Stimulated activated CD8-positive, alpha-beta memory T cell treated with anti-CD3 and anti-CD28 coated beads, Interleukin-12 subunit alpha, Interleukin-12 subunit beta, amount 100 ng/mL, for 24 hours (primary cell): ENCODE measurements at regions not wholly inside any gene's neighbourhood (a gene's known extent, or its start where the extent isn't known, plus 50 kb on each side); places are given as distances from the start of the nearest gene placed in this dataset.

ENCODE experiments used
- DNase-seq: peaks from one replicate; pipeline ENCODE4 v3.0.0-alpha.2; 2020; ENCODE audit errors: extremely low read depth

DNA sequence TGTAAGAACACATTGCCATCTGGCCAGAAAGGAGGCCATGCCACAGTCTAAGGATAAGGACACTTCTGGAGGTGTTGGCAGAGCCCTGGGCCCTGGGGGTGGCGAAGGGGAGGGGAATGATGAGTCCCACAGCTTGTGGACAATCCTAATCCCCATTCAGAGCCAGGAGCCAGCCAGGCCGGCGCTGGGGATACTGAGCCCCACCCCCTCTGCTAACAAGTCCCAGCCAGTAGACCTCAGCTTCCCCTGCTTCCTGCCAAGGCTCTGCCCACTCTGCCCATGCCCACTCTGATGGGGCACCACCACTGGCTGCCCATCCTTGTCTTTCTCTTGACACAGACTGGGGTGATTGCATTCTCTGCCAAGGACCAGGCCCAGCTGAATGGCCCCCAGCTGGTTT, 71.9 kb downstream of the NAV1 start:
- no peak for DNase-seq

DNA sequence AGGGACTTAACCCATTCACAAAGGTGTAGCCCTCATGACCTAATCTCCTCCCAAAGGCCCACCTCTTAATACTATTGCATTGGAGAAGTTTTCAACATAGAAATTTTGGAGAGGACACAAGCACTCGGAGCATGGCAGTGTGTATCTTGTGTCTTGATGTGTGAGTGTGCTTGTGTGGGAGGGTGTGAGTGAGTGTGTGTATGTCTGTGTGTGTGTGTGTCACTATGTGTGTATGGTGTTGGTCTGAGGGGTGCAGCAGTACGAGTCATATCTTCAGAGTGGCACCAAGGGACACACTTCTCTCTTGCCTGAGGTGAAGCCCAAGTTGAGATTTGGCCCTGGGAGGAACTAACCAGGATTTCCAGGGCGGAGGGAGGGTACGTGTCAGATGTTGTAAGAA, 73.7 kb downstream of the NAV1 start:
- no peak for DNase-seq

DNA sequence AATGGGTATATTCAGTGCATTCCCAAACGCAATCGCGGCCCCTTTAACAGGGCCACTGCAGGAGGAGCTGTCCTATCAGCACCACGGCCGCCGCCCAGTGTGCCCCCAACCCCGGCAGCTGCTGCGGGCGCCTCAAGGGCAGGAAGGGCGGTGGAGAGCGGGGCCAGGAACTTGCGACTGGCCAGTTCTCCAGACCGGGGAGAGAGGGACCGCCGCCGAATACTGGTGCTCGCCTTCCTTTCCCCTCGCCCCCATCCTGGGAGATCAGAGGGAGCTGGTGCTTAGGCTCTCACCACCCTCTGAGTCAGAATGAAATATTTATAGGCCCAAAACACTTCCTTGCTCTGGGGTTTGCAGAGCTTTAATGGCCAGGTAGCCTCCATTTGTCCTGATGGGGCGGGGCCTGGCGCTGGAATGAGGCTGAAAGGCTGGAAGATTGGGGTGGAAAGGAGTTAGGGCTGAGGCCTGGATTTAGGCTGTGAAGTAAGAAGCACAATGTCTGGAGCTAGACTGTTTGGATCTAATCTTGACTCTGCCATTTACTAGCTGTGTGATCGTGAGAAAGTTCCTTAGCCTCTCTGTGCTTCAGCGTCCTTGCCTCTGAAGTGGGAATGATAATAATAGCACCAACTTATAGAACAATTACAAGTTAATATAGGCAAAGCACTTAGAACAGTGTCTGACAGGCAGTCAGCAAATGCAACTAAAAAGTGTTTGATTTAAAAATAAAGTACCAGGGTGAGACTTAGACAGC, 75.5 kb downstream of the NAV1 start:
- no peak for DNase-seq

DNA sequence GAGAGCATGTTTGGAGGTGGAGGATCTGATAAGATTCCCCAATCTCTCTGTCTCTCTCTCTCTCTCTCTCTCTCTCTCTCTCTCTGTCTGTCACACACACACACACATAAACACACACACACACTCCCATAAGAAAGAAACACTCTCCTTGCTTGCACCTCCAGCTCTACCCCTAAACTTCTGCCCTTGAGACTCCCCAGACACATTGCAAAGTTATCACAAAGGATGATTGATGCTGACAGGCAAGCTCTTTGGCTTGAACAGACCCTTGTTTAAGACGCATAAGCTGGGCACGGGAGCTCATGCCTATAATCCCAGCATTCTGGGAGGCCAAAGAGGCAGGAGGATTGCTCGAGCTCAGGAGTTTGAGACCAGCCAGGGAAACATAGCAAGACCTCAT, 78.2 kb downstream of the NAV1 start:
- DNase-seq, result no peak

DNA sequence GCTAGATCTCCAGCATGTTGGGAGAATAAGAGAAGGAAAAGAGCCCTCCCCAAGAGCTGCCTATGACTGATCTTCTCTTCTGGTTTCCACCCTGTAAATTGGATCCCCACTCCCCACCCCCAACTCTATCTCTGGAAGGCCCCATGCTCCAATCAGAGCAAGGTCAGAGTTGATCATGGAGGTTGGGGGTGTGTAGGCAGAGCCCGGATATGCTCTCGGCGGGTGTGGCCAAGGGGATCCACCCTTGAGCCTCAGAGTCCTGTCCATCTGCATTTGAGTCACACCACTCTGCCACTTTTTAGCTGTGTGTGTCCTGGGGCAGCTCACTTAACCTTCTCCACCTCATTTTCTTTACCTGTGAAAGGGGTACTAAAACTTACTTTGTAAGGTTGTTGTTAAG, 79.5 kb downstream of the NAV1 start:
- DNase-seq, result no peak

DNA sequence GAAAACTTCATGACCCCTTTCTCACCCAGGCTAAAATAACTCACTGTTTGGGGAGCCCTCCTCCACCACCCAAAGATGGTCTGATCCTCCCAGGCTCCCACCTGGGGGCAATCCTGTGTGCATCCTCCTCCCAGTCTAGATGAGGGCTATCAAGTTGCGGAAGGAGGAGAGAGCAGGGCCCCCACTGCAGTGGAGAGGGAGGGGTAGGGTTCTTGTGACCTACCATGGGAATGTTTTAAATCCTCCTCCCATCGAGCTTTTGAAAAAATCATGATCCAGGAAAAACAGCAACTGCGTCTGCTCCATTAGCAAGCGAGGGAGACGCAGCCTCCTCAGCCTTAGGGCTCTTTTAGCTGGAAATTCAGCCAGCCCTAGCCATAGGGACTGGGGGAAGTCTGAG, 80.0 kb downstream of the NAV1 start:
- DNase-seq, result no peak

DNA sequence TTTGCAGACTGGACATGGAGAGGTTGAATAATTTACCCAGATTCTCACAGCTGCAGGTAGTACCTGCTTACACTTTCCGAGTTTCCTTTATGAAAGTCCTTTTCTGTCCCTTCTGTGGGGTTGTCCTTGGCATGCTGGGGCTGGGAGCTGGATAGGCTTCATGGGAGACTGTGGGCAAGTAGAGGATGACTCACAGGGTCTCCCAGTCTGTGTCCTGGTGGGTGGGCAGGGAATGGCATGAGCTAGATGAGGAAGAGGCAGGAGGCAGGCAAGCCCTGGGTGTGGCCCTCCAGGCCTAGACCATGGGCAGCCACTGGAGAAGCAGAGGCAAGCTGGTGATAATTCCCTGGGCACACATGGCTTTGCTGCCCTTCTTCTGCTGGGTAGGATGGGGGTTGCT, 80.6 kb downstream of the NAV1 start:
- no peak for DNase-seq

DNA sequence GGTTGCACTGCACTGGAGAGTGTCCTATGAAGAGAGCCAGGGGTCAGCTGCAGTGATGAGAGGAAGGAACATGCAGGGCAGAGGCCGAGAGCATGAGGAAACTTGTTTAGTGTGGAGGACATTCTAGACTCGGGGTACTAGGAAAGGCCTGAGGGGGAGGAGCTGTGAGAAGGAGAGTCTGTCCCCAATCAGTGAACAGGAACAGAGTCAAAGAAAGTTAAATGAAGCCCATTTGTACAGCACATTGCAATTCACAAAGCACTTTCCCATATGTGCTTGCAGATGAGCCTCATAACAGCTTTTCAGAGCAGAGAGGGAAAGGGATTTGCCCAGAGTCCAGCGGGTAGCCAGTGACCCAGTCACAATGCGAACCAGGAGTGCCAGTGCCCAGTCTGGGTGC, 83.4 kb downstream of the NAV1 start:
- no peak for DNase-seq

DNA sequence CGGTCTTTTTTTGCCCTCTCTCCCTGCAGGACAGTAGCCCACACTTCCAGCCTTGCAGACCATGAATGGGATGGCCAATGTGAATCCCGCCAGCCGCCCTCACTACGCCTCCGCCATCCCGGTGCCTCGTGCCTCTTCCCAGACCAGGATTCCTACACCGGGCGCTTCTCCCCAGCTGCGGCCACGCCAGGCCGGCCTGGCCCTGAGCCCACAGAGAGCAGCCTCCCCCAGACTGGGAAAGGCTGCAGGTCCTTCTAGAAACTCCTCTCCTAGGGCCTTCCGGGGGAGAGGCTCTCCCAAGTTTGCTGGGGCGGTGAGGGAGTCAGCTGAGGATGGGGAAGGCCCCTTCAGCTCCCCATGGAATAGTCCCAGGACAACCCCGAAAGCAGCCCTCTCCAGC, 83.9 kb downstream of the NAV1 start:
- DNase-seq, result no peak

DNA sequence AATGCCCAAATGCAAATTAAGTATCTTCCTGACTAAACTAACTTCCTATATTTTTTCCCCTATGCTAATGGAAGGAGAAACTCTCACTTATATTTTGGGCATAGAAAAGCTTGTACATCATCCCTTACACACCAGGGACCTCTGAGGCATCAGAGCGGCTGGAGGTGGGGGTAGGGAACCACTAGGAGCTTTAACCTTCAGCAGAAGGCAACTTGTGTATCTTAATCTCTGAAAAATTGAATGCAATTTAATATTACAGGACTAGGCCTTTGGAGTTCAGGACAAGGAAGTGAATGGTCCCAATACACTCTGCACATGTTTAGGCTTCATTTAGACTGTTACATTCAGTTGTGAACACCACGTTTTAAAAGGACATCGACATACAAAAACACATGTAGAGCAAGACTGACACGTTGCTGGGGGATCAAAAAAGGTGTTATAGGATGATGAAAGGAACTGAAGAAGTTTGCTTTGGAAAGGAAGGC, 85.9 kb downstream of the NAV1 start:
- DNase-seq, result no peak

DNA sequence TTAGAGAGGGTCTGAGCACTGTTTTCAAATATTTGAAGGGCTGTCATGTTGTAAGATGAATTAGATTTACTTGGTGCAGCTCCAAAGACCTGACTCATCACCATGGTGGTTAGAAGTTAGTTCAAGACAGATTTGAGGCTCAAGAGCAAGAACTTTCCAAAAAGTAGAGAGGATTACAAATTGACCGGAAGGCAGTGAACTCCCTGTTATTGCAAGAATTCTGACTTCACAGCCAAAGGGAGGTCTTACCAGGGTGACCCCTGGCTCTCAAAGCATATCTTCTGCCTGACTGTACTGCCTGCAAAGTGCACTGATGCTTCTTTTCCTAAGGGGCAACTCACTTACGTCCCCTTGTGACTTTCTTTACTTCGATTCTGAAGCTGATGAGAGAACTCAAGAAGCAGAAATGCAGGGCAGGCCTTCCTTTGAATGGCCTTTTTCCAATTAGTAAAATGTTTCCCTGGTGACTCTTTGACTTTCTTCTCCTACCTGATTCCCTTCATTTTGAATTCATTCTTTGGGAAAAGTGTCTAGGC, 86.4 kb downstream of the NAV1 start:
- no peak for DNase-seq

DNA sequence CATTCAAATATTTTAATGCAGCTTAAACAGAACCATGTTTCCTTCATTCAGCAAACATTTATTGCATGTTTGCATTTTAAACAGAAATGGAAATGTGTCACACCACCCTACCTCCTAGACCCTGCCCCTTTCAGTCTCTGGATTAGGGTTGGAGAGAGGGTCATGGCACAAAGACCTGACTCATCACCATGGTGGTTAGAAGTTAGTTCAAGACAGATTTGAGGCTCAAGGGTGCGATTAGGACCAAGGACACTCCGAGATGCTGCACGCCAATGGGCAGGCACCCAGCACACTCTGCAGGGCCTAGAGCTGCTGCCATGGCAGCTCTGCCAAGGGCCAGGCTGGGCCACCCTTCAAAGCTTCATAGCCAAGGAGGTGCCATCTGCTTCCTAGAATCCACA, 86.9 kb downstream of the NAV1 start:
- DNase-seq, result no peak

DNA sequence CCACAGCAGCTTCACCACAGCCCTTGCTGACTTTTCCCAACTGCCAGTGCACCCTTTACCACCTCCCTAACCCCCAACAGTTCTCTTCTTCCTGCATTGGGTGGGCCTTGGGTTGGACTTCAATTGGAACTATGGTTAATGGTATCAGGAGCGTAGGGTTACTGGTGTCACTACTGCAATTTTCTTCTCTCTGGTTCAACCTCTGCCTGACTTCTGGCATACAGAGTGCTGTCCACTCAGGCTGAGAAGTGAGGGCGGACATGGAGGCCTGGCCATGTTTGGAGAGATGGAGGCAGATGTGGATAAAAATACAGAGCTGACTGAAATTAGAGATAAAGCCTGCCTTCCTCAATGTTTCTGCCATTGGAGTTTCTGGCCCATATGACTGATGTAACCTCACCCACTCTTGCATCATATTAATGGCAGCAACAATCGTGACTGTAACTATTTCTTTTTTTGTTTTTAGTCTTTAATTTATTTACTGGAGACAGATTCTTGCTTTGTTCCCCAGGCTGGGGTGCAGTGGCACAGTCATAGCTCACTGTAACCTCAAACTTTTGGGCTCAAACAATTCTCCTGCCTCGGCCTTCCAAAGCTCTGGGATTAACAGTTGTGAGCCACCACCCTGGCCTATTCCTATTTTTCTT, 87.8 kb downstream of the NAV1 start:
- DNase-seq, result no peak

DNA sequence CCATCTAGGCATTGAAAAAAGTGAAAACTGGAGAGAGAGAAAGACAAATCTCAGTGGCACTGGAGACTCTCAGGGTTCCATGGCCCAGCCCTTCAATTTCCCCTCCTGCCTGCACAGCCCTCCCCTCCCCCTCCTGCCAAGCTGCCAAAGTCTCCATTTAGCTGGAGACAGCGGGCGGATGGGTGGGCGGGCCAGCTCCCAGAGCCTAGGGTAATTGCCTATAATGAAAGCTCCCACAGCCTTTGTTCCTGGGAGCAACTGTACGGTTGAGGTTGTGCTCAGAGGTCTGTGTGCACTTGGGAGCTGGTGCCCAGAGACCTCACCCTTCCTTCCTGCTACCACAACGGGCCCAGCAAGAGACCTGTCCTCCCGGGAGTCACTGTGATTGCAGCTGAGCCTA, 89.6 kb downstream of the NAV1 start:
- no peak for DNase-seq

DNA sequence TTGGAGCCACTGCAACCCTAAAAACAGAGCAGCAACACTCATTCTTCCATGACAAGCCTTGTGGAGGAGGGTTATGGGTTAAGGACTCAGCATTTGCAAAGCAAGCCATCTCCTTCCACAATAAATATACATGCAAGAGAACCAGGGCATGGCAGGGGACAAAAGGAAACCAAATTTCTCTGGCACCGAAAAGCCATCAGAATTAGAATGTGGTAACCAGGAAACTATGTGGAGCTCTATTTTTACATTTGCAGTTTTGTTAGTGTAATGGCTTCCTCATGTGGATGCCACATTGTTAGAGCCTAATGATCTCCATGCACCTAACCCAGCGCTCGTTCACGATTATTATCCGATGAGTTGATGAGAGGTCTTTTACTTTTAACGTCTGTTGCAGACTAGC, 91.7 kb downstream of the NAV1 start:
- no peak for DNase-seq

DNA sequence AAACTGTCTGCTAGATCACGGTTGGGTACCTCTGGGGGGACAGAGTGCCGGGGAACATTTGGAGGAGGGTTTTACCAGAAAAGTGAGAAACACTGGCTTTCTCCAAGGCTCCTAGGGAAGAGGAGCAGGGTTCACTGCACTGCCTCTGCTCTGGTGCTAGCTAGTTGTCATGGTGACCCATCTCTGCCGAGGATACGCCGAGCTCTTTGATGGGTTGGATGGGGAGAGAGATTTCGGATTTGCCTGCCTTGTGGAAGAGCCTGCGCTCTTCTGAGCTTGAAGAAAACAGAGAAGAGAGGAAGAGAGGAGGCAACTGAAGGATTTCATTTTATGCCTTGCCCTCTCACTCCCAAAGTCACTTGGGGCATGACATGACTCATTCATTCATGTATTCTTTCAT, 92.1 kb downstream of the NAV1 start:
- no peak for DNase-seq

DNA sequence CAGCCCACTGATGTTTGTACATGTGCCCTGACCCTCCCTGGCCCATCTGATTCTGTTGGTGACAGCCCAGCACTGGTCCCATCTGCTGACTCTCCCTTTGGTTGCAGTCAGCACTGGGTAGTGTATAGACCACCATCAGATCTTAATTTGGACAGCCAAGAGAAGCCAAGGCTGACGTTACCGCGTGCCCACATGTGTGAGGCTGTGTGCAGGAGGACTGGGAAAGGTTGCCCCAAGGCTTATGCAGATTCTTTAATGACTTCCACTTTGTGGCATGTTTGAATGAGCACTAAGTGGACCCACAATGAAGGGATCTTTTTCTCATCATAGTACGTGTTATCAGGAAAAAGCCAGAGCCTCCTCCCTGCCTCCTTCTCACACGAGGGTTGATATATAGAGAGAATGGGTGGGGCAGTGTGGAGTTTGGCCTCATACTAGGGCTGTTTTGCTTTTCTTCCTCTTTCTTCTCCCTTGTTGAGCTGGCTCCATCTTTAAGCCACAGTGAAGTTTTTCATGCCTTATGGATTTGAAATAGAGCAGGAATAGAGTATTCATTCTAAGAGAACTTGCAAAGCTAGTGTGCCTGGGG, 93.5 kb downstream of the NAV1 start:
- no peak for DNase-seq

DNA sequence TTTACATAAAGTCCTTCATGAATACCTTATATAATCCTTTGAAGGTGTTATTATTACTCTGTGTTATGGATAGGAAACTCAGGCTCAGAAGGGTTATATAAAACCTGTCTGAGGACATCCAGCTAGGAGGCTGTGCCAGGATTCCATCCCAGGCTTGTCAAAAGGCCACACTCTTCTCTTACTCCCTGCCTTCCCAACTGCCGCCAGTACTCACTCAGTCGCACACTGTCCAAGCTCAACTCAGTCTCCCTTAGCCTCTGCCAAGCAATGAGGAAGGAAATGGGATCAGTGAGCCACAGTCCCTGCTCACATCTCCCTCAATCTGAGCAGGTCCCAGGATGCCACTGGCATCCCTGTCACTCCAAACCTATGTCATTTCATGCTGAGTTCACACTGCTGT, 94.4 kb downstream of the NAV1 start:
- no peak for DNase-seq

DNA sequence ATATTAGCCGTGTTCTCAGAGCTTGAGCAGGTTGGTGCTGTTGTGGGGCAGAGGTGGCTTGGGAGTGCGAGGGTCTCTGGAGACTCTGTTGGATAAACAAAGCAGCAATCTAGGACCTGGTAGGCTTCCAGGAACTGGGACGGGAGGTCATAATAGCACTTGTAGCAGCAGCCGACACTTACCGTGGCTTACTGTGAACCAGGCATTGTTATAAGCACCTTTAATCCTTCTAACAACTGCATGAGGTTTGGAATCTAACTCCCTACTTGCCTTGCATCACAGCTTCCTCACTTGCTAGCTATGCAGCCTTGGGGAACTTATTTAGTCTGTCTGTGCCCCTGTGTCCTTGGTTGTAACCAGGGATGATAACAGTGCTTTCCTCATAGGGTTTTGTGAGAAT, 94.9 kb downstream of the NAV1 start:
- DNase-seq, result no peak

DNA sequence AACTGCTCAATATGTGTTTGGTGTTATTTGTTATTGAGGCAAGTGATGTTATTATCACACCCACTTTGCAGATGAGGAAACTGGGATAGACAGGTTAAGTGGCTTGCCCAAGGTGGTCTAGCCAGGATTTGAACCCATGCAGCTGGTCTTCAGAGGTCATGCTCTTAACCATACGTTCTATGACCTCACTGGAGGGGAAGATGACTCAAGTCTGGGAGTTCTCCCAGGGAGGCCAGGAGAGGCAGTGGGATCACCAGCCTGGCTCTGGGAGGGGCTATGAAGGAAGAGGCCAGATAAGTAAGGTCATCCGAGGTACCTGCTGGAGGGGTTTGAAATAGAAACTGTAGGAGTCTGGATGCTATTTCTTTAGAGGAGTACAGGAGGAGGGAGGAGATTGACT, 95.3 kb downstream of the NAV1 start:
- no peak for DNase-seq

DNA sequence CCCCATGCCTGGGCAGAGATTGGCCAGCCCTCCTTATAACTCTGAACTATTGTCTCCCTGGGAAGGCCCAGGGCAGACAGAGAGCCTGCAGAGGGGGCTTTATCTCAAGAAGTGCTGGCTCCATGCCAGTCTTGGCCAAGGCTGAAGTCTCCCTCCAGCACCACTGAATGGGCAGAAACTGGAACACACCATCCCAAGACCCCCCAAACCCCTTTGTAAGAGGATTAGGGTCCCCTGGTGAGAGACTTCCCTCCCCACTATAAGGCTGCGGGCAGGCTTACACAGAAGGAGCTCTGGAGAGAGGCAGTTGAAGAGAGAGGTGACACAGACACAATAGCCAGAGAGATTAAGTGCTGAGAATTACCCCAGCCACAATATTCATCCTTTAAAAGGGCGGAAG, 97.2 kb downstream of the NAV1 start:
- DNase-seq, result no peak

DNA sequence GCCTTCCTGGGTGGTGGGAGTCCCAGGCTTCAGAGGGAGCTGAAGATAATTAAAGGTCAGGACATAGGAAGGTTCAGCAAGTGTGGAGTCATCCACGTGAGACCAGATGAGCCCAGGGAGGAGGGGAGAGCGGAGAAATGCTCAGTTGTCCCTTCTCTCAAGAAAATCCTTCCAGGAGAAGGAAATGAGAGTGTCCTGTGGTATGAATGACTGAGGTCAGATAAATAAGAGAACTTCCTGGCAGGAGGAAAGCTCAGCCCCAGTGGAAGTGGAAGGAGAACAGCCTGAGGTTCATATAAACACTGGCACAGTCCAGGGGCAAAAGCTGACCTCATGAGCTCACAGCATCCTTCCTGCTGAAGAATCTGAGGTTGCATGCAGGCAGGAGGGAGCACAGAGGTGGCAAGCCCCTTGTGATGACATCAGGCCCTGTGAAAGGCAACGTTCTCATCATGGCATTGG, 97.6 kb downstream of the NAV1 start:
- no peak for DNase-seq
